IMR-90 (cell line): ENCODE measurements at regions not wholly inside any gene's neighbourhood (a gene's known extent, or its start where the extent isn't known, plus 50 kb on each side); places are given as distances from the start of the nearest gene placed in this dataset.

Experiments used
- ATAC-seq: fragments of 200-7000 bp; cut with Tn5 transposase; 2 replicates; pipeline ENCODE4 v1.9.1; 2020; ENCODE audit warnings: low read depth, mild to moderate bottlenecking, moderate library complexity
- BruUV-seq: library from RNA; stranded (reverse); fragments of 400-500 nt; replicated peaks from 2 replicates; lab custom pipeline; 2021; lab: Mats Ljungman, UMichigan
- CTCF ChIA-PET: fragments of 300-600 bp; formaldehyde crosslinking; extraction: SDS; loops from one replicate; lab custom pipeline; 2021; ENCODE audit warnings: antibody characterized with exemption; lab: Yijun Ruan, JAX
- POLR2A ChIA-PET: fragments of 300-600 bp; sonication (Branson Sonifier 250); formaldehyde crosslinking; loops from one replicate; lab custom pipeline; 2022; ENCODE audit warnings: antibody characterized with exemption; ENCODE audit not compliant: unreplicated experiment; lab: Charles Lee
- DNase-seq: peaks from one replicate; pipeline ENCODE4 v3.0.0; 2013
- H2AFZ ChIP-seq: replicated peaks from 2 replicates; pipeline ENCODE3; 2013; ENCODE audit warnings: low read length, mild to moderate bottlenecking; ENCODE audit not compliant: poor library complexity
- H2AK5ac ChIP-seq: 2 replicates; pipeline ENCODE4 v1.6.1; 2013; ENCODE audit warnings: low read depth, low read length, inconsistent platforms
- H2AK9ac ChIP-seq: replicated peaks from 2 replicates; pipeline ENCODE3; 2013; ENCODE audit warnings: mild to moderate bottlenecking, low read depth, low read length, moderate library complexity; ENCODE audit not compliant: poor library complexity
- H2BK120ac ChIP-seq: 2 replicates; pipeline ENCODE4 v1.6.1; 2013; ENCODE audit warnings: low read depth, low read length, inconsistent platforms
- H2BK15ac ChIP-seq: 3 replicates; pipeline ENCODE4 v1.6.1; 2013; ENCODE audit warnings: low read depth, low read length, inconsistent platforms
- H2BK20ac ChIP-seq: 2 replicates; pipeline ENCODE4 v1.6.1; 2013; ENCODE audit warnings: low read depth, mild to moderate bottlenecking, inconsistent platforms, low read length, moderate library complexity
- H2BK5ac ChIP-seq: 2 replicates; pipeline ENCODE4 v1.6.1; 2013; ENCODE audit warnings: mild to moderate bottlenecking, low read depth, low read length, inconsistent platforms; ENCODE audit not compliant: poor library complexity, severe bottlenecking
- H3K14ac ChIP-seq: replicated peaks from 2 replicates; pipeline ENCODE4 v1.6.1; 2013; ENCODE audit warnings: low read depth, low read length, inconsistent platforms
- H3K18ac ChIP-seq: 2 replicates; pipeline ENCODE4 v1.6.1; 2013; ENCODE audit warnings: low read depth, low read length, control low read depth
- H3K23ac ChIP-seq: 2 replicates; pipeline ENCODE4 v1.6.1; 2013; ENCODE audit warnings: low read depth, low read length, inconsistent platforms
- H3K27ac ChIP-seq: 2 replicates; pipeline ENCODE4 v1.5.1; 2013; ENCODE audit warnings: mild to moderate bottlenecking, control low read depth, low read length; ENCODE audit not compliant: insufficient read depth
- H3K27me3 ChIP-seq: 2 replicates; pipeline ENCODE4 v1.6.1; 2013; ENCODE audit warnings: low read length; ENCODE audit not compliant: control insufficient read depth, insufficient read depth
- H3K36me3 ChIP-seq: 2 replicates; pipeline ENCODE4 v1.6.1; 2013; ENCODE audit warnings: low read length, mixed read lengths; ENCODE audit not compliant: control insufficient read depth, insufficient read depth
- H3K4ac ChIP-seq: 2 replicates; pipeline ENCODE4 v1.6.1; 2013; ENCODE audit warnings: low read depth, low read length, inconsistent platforms
- H3K4me1 ChIP-seq: 2 replicates; pipeline ENCODE4 v1.6.1; 2013; ENCODE audit warnings: low read length, mixed read lengths; ENCODE audit not compliant: control insufficient read depth, insufficient read depth
- H3K4me2 ChIP-seq: 2 replicates; pipeline ENCODE4 v1.6.1; 2013; ENCODE audit warnings: low read depth, mild to moderate bottlenecking, control low read depth, low read length, moderate library complexity
- H3K4me3 ChIP-seq: 2 replicates; pipeline ENCODE4 v1.5.1; 2013; ENCODE audit warnings: low read depth, mild to moderate bottlenecking, control low read depth, low read length, moderate library complexity; ENCODE audit not compliant: insufficient read depth
- H3K56ac ChIP-seq: 2 replicates; pipeline ENCODE4 v1.6.1; 2013; ENCODE audit warnings: low read length, inconsistent platforms; ENCODE audit not compliant: insufficient read depth; ENCODE audit errors: extremely low read depth
- H3K79me1 ChIP-seq, 2 experiments: 2 replicates each; pipeline ENCODE4 v1.6.1; 2013; ENCODE audit warnings: low read length in 2 of 2, inconsistent platforms in 1 of 2, low read depth in 1 of 2
- H3K9ac ChIP-seq: 2 replicates; pipeline ENCODE4 v1.6.1; 2013; ENCODE audit warnings: low read depth, low read length, control low read depth
- H3K9me1 ChIP-seq: 2 replicates; pipeline ENCODE4 v1.6.1; 2013; ENCODE audit warnings: low read length, inconsistent platforms; ENCODE audit not compliant: insufficient read depth
- H3K9me3 ChIP-seq: 2 replicates; pipeline ENCODE4 v1.6.1; 2013; ENCODE audit warnings: low read length; ENCODE audit not compliant: control insufficient read depth, insufficient read depth
- H4K20me1 ChIP-seq: 2 replicates; pipeline ENCODE4 v1.6.1; 2013; ENCODE audit warnings: low read length, inconsistent platforms; ENCODE audit not compliant: insufficient read depth
- H4K5ac ChIP-seq: 2 replicates; pipeline ENCODE4 v1.6.1; 2013; ENCODE audit warnings: mild to moderate bottlenecking, low read depth, low read length, control low read depth
- H4K8ac ChIP-seq, 2 experiments: 2 replicates each; pipeline ENCODE4 v1.6.1; 2013; ENCODE audit warnings: low read depth in 2 of 2, low read length in 2 of 2, control low read depth in 1 of 2, inconsistent platforms in 1 of 2
- H4K91ac ChIP-seq: 2 replicates; pipeline ENCODE4 v1.6.1; 2013; ENCODE audit warnings: low read depth, low read length, inconsistent platforms; ENCODE audit not compliant: insufficient read depth
- CHD1 ChIP-seq: IDR thresholded peaks from 2 replicates; pipeline ENCODE4 v1.6.1; 2012; ENCODE audit warnings: low read depth, low read length, improper control_type of control experiment
- MXI1 ChIP-seq: IDR thresholded peaks from 2 replicates; pipeline ENCODE4 v1.6.1; 2012; ENCODE audit warnings: low read depth, mild to moderate bottlenecking, low read length, moderate library complexity, borderline replicate concordance
- POLR2A ChIP-seq: IDR thresholded peaks from 2 replicates; pipeline ENCODE4 v1.6.1; 2012; ENCODE audit warnings: mild to moderate bottlenecking, low read depth, low read length
- RAD21 ChIP-seq: IDR thresholded peaks from 2 replicates; pipeline ENCODE4 v1.6.1; 2012; ENCODE audit warnings: low read length, improper control_type of control experiment
- WGBS, 2 experiments: methylation state at CpG; one replicate each; pipeline versions ENCODE4 v1.1.5 to v1.1.7; 2013; ENCODE audit warnings: missing lambda C conversion rate in 2 of 2; ENCODE audit not compliant: insufficient read length in 1 of 2; ENCODE audit errors: extremely low coverage in 2 of 2; 5-methylcytosine and 5-hydroxymethylcytosine counted together
- dilution Hi-C: fragments of 300-500 bp; cut with HindIII; formaldehyde crosslinking; loops from one replicate; pipeline ENCODE4 v1.14.3; 2018; ENCODE audit warnings: low sequenced_read_pairs; ENCODE audit not compliant: unreplicated experiment
- in situ Hi-C: fragments of 300-500 bp; cut with MboI; formaldehyde crosslinking; loops from 3 replicates; pipeline ENCODE4 v1.14.3; 2019; ENCODE audit warnings: low sequenced_read_pairs, inconsistent platforms, mixed read lengths
- intact Hi-C: fragments of 100-400 bp; cut with micrococcal nuclease; formaldehyde crosslinking; loops from 2 replicates; pipeline ENCODE4 v1.10.0; 2022

DNA sequence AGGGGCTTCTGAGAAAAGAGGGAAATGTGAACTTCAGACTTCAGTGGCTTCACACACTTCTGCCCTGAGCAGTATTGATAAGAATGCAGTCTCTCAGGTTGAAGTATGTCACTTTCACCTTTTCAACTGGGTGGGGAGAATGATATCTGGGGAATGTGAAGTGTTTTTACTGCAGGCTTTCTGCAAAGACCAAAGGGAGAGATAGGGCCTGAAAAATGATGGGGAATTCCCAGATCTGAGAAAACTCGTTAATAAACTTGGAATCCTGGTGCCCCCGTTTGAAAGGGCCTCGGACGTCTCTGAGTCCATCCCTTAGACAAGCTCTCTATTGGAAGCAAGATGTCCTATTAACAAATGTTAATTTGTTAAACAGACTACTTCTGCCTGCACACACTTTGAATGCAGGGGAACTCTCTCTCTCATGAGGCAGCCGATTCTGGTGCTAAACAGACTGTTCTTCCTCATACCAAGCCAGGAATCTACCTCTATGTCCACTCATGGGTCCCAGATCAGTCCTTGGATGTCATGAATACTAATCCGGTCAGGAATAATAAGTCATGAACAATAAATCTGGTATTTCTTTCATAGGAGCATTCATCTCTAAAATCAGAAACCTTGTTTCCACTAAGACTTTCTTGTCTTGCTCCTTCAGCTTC is 193.6 kb downstream of the JCAD start:
- Histone ChIP-seq H3K18ac (no peak overlapping the region), H4K8ac (no peak overlapping the region), H2BK120ac (no peak overlapping the region), H2AK9ac (no peak overlapping the region), H3K9me3 (no peaks in the 10 kb centered on the region; the same call in 1 of the 2 replicates), H2AK5ac (no peak overlapping the region), H2BK5ac (no peak overlapping the region), H2BK15ac (no peak overlapping the region), H3K27ac (no peak overlapping the region), H4K5ac (no peak overlapping the region), H3K4ac (no peak overlapping the region), H3K14ac (no peak overlapping the region), H4K91ac (no peak overlapping the region), H3K27me3 (no peaks in the 10 kb centered on the region), H3K23ac (no peak overlapping the region), H3K4me1 (peaks cover 4% of the 10 kb centered on the region; the same call in 1 of the 2 replicates), H3K79me1 (no peaks in the 10 kb centered on the region), H2BK20ac (peak overlapping the region; percentile 8; the same call in 1 of the 2 replicates), H3K9ac (no peak overlapping the region), H3K4me3 (no peak overlapping the region), H3K36me3 (no peaks in the 10 kb centered on the region), H4K20me1 (no peaks in the 10 kb centered on the region), H2AFZ (no peak overlapping the region), H3K4me2 (no peak overlapping the region), H3K9me1 (peaks cover 4% of the 10 kb centered on the region; the same call in 1 of the 2 replicates), H3K56ac (no peak overlapping the region)
- POLR2A ChIA-PET: no interaction called here
- TF ChIP-seq POLR2A (no peak), MXI1 (no peak), CHD1 (no peak), RAD21 (no peak)
- intact Hi-C loops (no loop called here), dilution Hi-C loops (no loop called here), in situ Hi-C loops (no loop called here)
- WGBS, 2 experiments: 60% methylated on average over 1 of the region's 6 CpGs; no CpG with 5 or more reads in 1 of the 2 experiments
- CTCF ChIA-PET: no interaction called here
- no peak; the same call in 1 of the 2 replicates for ATAC-seq
- no TSS peak for BruUV-seq
- DNase-seq: peak; percentile 9
